Prostate gland (tissue), 2 donors: ENCODE measurements at regions not wholly inside any gene's neighbourhood (a gene's known extent, or its start where the extent isn't known, plus 50 kb on each side); places are given as distances from the start of the nearest gene placed in this dataset.

ENCODE experiments used
- CTCF ChIP-seq, 4 experiments: fragments of 200-600 bp in 2 of 4; fragments of 450-650 bp in 2 of 4; sonication (generic) in 2 of 4; IDR thresholded peaks; 1 replicate in 3 of 4; 2 replicates in 1 of 4; pipeline ENCODE4 v1.5.1; 2016 to 2019; ENCODE audit warnings: antibody characterized with exemption in 4 of 4, mild to moderate bottlenecking in 2 of 4, moderate library complexity in 2 of 4
- POLR2A ChIP-seq: fragments of 450-650 bp; IDR thresholded peaks from one replicate; pipeline ENCODE4 v1.6.1; 2016; ENCODE audit warnings: antibody characterized with exemption, mild to moderate bottlenecking

GRCh38 chr2:166695154-166695553 is 193.1 kb upstream of the XIRP2 start:
- TF ChIP-seq CTCF (IDR thresholded peaks at IDR 0.05) (no peak), POLR2A (no peak)
